ENCODE measurements at regions not wholly inside any gene's neighbourhood (a gene's known extent, or its start where the extent isn't known, plus 50 kb on each side); places are given as distances from the start of the nearest gene placed in this dataset.
A peak's percentile ranks its signal among the peaks of the same experiment; 100 is the strongest.

GRCh38 chr1:201647722-201648065, 108.8 kb downstream of the NAV1 start (continued):
- no peak for TF ChIP-seq OSR1 (CRISPR knock-in tag; IDR thresholded peaks at IDR 0.05)
- TF ChIP-seq PPARA (CRISPR knock-in tag; IDR thresholded peaks at IDR 0.05; ENCODE audit: borderline replicate concordance), result no peak

DNA sequence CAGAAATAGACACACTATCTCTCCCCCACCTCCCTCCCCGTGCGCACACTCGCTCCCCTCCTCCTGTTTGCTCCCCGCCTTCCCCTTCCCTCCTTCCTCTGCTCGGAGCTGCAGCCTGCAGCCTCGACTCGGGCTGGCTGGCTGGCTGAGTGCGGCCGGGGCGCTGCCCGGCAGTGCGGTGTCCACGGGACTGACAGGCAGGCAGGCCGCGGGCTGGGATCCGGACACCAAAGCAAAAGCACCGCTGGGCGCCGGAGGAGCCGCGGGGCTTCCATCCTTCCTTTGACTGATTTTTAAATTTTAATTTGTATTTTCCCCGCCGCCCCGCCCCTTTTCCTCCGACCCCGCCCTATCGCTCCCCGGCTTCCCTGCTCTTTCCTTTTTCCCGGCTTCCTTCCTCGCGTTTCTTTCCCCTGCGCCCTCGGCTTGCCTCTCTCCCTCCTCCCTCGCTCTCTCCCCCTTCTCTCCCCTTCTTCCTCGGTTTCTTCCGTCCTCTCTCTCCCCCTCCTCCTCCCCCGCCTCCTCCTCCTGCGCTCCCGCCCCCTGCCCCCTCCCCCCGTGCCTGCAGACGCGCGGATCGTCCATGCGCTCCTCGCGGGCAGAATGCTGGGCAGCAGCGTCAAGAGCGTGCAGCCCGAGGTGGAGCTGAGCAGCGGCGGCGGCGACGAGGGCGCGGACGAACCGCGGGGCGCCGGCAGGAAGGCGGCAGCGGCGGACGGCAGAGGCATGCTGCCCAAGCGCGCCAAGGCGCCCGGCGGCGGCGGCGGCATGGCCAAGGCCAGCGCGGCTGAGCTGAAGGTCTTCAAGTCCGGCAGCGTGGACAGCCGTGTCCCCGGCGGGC, 109.4 kb downstream of the NAV1 start:
- no peak for TF ChIP-seq OSR1 (CRISPR knock-in tag; IDR thresholded peaks at IDR 0.05)
- no peak for TF ChIP-seq ZNF565 (CRISPR knock-in tag; conservative IDR thresholded peaks at IDR 0.05; ENCODE audit: low read depth)
- TF ChIP-seq PATZ1 (CRISPR knock-in tag; IDR thresholded peaks at IDR 0.05; ENCODE audit: borderline replicate concordance), result no peak
- TF ChIP-seq GLIS3 (CRISPR knock-in tag; IDR thresholded peaks at IDR 0.05), result no peak
- no peak for TF ChIP-seq ZNF8 (CRISPR knock-in tag; IDR thresholded peaks at IDR 0.05)
- TF ChIP-seq CREB5 (CRISPR knock-in tag; IDR thresholded peaks at IDR 0.05; ENCODE audit: low read depth), result no peak
- no peak for TF ChIP-seq CSDC2 (CRISPR knock-in tag; IDR thresholded peaks at IDR 0.05)
- TF ChIP-seq, protein P1, sequence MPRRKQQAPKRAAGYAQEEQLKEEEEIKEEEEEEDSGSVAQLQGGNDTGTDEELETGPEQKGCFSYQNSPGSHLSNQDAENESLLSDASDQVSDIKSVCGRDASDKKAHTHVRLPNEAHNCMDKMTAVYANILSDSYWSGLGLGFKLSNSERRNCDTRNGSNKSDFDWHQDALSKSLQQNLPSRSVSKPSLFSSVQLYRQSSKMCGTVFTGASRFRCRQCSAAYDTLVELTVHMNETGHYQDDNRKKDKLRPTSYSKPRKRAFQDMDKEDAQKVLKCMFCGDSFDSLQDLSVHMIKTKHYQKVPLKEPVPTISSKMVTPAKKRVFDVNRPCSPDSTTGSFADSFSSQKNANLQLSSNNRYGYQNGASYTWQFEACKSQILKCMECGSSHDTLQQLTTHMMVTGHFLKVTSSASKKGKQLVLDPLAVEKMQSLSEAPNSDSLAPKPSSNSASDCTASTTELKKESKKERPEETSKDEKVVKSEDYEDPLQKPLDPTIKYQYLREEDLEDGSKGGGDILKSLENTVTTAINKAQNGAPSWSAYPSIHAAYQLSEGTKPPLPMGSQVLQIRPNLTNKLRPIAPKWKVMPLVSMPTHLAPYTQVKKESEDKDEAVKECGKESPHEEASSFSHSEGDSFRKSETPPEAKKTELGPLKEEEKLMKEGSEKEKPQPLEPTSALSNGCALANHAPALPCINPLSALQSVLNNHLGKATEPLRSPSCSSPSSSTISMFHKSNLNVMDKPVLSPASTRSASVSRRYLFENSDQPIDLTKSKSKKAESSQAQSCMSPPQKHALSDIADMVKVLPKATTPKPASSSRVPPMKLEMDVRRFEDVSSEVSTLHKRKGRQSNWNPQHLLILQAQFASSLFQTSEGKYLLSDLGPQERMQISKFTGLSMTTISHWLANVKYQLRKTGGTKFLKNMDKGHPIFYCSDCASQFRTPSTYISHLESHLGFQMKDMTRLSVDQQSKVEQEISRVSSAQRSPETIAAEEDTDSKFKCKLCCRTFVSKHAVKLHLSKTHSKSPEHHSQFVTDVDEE (CRISPR knock-in tag; IDR thresholded peaks at IDR 0.05), result no peak
- no peak for TF ChIP-seq PPARA (CRISPR knock-in tag; IDR thresholded peaks at IDR 0.05; ENCODE audit: borderline replicate concordance)
- TF ChIP-seq, protein P2, sequence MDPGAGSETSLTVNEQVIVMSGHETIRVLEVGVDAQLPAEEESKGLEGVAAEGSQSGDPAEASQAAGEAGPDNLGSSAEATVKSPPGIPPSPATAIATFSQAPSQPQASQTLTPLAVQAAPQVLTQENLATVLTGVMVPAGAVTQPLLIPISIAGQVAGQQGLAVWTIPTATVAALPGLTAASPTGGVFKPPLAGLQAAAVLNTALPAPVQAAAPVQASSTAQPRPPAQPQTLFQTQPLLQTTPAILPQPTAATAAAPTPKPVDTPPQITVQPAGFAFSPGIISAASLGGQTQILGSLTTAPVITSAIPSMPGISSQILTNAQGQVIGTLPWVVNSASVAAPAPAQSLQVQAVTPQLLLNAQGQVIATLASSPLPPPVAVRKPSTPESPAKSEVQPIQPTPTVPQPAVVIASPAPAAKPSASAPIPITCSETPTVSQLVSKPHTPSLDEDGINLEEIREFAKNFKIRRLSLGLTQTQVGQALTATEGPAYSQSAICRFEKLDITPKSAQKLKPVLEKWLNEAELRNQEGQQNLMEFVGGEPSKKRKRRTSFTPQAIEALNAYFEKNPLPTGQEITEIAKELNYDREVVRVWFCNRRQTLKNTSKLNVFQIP (CRISPR knock-in tag; IDR thresholded peaks at IDR 0.05; ENCODE audit: borderline replicate concordance, low read depth), result no peak
- TF ChIP-seq ARNTL (CRISPR knock-in tag; IDR thresholded peaks at IDR 0.05; ENCODE audit: borderline replicate concordance, low read depth), result no peak
- no peak for TF ChIP-seq SNAI2 (CRISPR knock-in tag; IDR thresholded peaks at IDR 0.05)
- no peak for TF ChIP-seq ZFP3 (CRISPR knock-in tag; IDR thresholded peaks at IDR 0.05)
- no peak for TF ChIP-seq ESRRG (CRISPR knock-in tag; IDR thresholded peaks at IDR 0.05)
- TF ChIP-seq RARB (CRISPR knock-in tag; IDR thresholded peaks at IDR 0.05), result no peak
- TF ChIP-seq, protein P3, sequence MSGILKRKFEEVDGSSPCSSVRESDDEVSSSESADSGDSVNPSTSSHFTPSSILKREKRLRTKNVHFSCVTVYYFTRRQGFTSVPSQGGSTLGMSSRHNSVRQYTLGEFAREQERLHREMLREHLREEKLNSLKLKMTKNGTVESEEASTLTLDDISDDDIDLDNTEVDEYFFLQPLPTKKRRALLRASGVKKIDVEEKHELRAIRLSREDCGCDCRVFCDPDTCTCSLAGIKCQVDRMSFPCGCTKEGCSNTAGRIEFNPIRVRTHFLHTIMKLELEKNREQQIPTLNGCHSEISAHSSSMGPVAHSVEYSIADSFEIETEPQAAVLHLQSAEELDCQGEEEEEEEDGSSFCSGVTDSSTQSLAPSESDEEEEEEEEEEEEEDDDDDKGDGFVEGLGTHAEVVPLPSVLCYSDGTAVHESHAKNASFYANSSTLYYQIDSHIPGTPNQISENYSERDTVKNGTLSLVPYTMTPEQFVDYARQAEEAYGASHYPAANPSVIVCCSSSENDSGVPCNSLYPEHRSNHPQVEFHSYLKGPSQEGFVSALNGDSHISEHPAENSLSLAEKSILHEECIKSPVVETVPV (CRISPR knock-in tag; IDR thresholded peaks at IDR 0.05), result no peak
- TF ChIP-seq BACH2 (CRISPR knock-in tag; IDR thresholded peaks at IDR 0.05; ENCODE audit: borderline replicate concordance), result no peak
- no peak for TF ChIP-seq TCF4 (CRISPR knock-in tag; IDR thresholded peaks at IDR 0.05; ENCODE audit: borderline replicate concordance)
- peak; percentile 66 for ATAC-seq

DNA sequence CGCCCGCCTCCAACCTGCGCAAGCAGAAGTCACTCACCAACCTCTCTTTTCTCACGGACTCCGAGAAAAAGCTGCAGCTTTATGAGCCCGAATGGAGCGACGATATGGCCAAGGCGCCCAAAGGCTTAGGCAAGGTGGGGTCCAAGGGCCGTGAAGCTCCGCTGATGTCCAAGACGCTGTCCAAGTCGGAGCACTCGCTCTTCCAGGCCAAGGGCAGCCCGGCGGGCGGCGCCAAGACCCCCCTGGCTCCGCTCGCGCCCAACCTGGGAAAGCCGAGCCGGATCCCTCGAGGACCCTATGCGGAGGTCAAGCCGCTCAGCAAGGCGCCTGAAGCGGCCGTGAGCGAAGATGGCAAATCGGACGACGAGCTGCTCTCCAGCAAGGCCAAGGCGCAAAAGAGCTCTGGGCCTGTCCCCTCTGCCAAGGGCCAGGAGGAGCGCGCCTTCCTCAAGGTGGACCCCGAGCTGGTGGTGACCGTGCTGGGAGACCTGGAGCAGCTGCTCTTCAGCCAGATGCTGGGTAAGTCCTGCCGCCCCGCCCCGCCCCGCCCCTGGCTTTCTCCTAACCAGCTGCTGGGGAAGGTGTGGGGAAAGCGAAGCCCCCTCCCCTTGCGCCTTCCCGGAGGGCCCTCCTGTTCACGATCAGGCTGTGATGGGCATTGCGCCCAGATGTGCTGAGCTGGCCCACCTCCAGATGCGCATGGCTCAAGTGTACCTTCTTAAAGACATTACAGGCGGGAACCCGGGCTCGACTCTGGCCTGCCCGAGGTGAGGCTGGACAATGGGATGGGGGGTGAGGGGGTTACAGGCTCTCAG, 110.2 kb downstream of the NAV1 start:
- ATAC-seq, result peak; percentile 3
- TF ChIP-seq TCF4 (CRISPR knock-in tag; IDR thresholded peaks at IDR 0.05; ENCODE audit: borderline replicate concordance), result no peak
- TF ChIP-seq, protein P1 (CRISPR knock-in tag; IDR thresholded peaks at IDR 0.05), result no peak
- no peak for TF ChIP-seq ZNF8 (CRISPR knock-in tag; IDR thresholded peaks at IDR 0.05)
- no peak for TF ChIP-seq CREB5 (CRISPR knock-in tag; IDR thresholded peaks at IDR 0.05; ENCODE audit: low read depth)
- no peak for TF ChIP-seq BACH2 (CRISPR knock-in tag; IDR thresholded peaks at IDR 0.05; ENCODE audit: borderline replicate concordance)
- TF ChIP-seq ZNF70 (CRISPR knock-in tag; IDR thresholded peaks at IDR 0.05), result no peak
- no peak for TF ChIP-seq ISL1 (CRISPR knock-in tag; IDR thresholded peaks at IDR 0.05)
- no peak for TF ChIP-seq SNAI2 (CRISPR knock-in tag; IDR thresholded peaks at IDR 0.05)
- TF ChIP-seq CSDC2 (CRISPR knock-in tag; IDR thresholded peaks at IDR 0.05), result no peak
